OCI-LY3 (cell line): ENCODE measurements at regions not wholly inside any gene's neighbourhood (a gene's known extent, or its start where the extent isn't known, plus 50 kb on each side); places are given as distances from the start of the nearest gene placed in this dataset.

Experiments
- EZH2phosphoT487 ChIP-seq: fragments of 200-600 bp; shearing (Covaris generic); IDR thresholded peaks from 2 replicates; pipeline ENCODE4 v1.6.1; 2018; ENCODE audit warnings: antibody characterized with exemption, mixed run types, low read depth
- TF ChIP-seq, protein P1 (sequence below): fragments of 200-600, 300-600 bp; sonication (generic); IDR thresholded peaks from 2 replicates; pipeline ENCODE4 v1.5.1; 2014; ENCODE audit warnings: antibody characterized with exemption, low read length, low read depth

DNA sequence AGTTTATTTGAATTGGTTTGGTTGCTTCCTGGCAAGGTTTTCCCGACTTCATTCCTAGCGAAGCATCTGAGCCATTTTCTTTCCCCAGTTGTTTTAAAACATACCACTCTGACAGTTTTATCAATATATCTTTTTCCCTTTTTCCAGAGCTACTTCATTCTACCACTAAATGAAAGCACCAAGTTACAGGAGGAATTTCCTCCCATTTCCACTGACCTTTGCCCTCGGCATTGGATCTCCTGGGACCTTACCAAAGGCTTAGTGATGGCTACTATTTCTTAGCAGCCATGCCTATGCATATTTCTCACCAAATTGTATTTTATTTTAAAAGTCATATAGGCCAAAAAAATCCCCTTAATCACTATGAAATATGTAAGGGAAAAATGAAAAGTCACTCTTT lies 150.5 kb downstream of the ZNF330 start:
- TF ChIP-seq, protein P1, sequence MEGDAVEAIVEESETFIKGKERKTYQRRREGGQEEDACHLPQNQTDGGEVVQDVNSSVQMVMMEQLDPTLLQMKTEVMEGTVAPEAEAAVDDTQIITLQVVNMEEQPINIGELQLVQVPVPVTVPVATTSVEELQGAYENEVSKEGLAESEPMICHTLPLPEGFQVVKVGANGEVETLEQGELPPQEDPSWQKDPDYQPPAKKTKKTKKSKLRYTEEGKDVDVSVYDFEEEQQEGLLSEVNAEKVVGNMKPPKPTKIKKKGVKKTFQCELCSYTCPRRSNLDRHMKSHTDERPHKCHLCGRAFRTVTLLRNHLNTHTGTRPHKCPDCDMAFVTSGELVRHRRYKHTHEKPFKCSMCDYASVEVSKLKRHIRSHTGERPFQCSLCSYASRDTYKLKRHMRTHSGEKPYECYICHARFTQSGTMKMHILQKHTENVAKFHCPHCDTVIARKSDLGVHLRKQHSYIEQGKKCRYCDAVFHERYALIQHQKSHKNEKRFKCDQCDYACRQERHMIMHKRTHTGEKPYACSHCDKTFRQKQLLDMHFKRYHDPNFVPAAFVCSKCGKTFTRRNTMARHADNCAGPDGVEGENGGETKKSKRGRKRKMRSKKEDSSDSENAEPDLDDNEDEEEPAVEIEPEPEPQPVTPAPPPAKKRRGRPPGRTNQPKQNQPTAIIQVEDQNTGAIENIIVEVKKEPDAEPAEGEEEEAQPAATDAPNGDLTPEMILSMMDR = no peak
- no peak for TF ChIP-seq EZH2phosphoT487
